SK-N-SH treated with all-trans-retinoic acid at 6 μM for 48 hours (cell line): ENCODE measurements at regions not wholly inside any gene's neighbourhood (a gene's known extent, or its start where the extent isn't known, plus 50 kb on each side); places are given as distances from the start of the nearest gene placed in this dataset.

Experiments used
- ATAC-seq: fragments of 200-7000 bp; cut with Tn5 transposase; 3 replicates; pipeline ENCODE4 v1.9.1; 2020; ENCODE audit warnings: mild to moderate bottlenecking, moderate library complexity
- ARNTL ChIP-seq: fragments of 450-650 bp; formaldehyde crosslinking; IDR thresholded peaks from 2 replicates; pipeline ENCODE4 v1.5.0; 2020; ENCODE audit warnings: low read depth, mild to moderate bottlenecking, moderate library complexity, borderline replicate concordance
- BACH2 ChIP-seq: fragments of 250-450 bp; sonication (Bioruptor Pico); IDR thresholded peaks from 2 replicates; pipeline ENCODE4 v1.9.0; 2021; ENCODE audit warnings: mild to moderate bottlenecking, borderline replicate concordance
- CSDC2 ChIP-seq: fragments of 250-450 bp; sonication (Bioruptor Pico); IDR thresholded peaks from 2 replicates; pipeline ENCODE4 v1.5.0; 2020; ENCODE audit warnings: mild to moderate bottlenecking, moderate library complexity
- CSRNP3 ChIP-seq: fragments of 250-450 bp; sonication (Bioruptor Pico); IDR thresholded peaks from 2 replicates; pipeline ENCODE4 v1.5.1; 2021; ENCODE audit warnings: mild to moderate bottlenecking, moderate library complexity
- ESRRG ChIP-seq: fragments of 250-450 bp; sonication (Bioruptor Pico); IDR thresholded peaks from 2 replicates; pipeline ENCODE4 v1.6.1; 2021; ENCODE audit warnings: mild to moderate bottlenecking
- GLIS3 ChIP-seq: fragments of 250-450 bp; sonication (Bioruptor Pico); IDR thresholded peaks from 2 replicates; pipeline ENCODE4 v1.5.0; 2020; ENCODE audit warnings: mild to moderate bottlenecking, moderate library complexity
- ISL1 ChIP-seq: fragments of 250-450 bp; sonication (Bioruptor Pico); IDR thresholded peaks from 2 replicates; pipeline ENCODE4 v2.1.2; 2022; ENCODE audit warnings: mild to moderate bottlenecking, moderate library complexity
- OSR1 ChIP-seq: fragments of 250-450 bp; sonication (Bioruptor Pico); IDR thresholded peaks from 2 replicates; pipeline ENCODE4 v1.8.0; 2022; ENCODE audit warnings: moderate library complexity, mild to moderate bottlenecking, inconsistent platforms
- PPARA ChIP-seq: fragments of 250-450 bp; sonication (Bioruptor Pico); IDR thresholded peaks from 2 replicates; pipeline ENCODE4 v1.5.0; 2020; ENCODE audit warnings: mild to moderate bottlenecking, borderline replicate concordance
- RARB ChIP-seq: fragments of 250-450 bp; sonication (Bioruptor Pico); IDR thresholded peaks from 2 replicates; pipeline ENCODE4 v1.8.0; 2021; ENCODE audit warnings: mild to moderate bottlenecking, moderate library complexity
- SNAI2 ChIP-seq: fragments of 250-450 bp; sonication (Bioruptor Pico); IDR thresholded peaks from 2 replicates; pipeline ENCODE4 v1.5.0; 2020; ENCODE audit warnings: mild to moderate bottlenecking, moderate library complexity
- TCF4 ChIP-seq: fragments of 250-450 bp; sonication (Bioruptor Pico); IDR thresholded peaks from 2 replicates; pipeline ENCODE4 v1.8.0; 2021; ENCODE audit warnings: mild to moderate bottlenecking, moderate library complexity, borderline replicate concordance
- TOX ChIP-seq: fragments of 250-450 bp; sonication (Bioruptor Pico); IDR thresholded peaks from 2 replicates; pipeline ENCODE4 v1.8.0; 2021; ENCODE audit warnings: mild to moderate bottlenecking, moderate library complexity, borderline replicate concordance
- TSHZ2 ChIP-seq: fragments of 250-450 bp; sonication (Bioruptor Pico); IDR thresholded peaks from 2 replicates; pipeline ENCODE4 v1.5.0; 2020; ENCODE audit warnings: mild to moderate bottlenecking, moderate library complexity
- ZC3H10 ChIP-seq: fragments of 250-450 bp; sonication (Bioruptor Pico); IDR thresholded peaks from 2 replicates; pipeline ENCODE4 v1.5.1; 2021; ENCODE audit warnings: mild to moderate bottlenecking, moderate library complexity
- ZFP3 ChIP-seq: fragments of 250-450 bp; sonication (Bioruptor Pico); IDR thresholded peaks from 2 replicates; pipeline ENCODE4 v1.5.0; 2020; ENCODE audit warnings: mild to moderate bottlenecking, moderate library complexity
- ZFP30 ChIP-seq: fragments of 450-650 bp; formaldehyde crosslinking; IDR thresholded peaks from 2 replicates; pipeline ENCODE4 v1.5.0; 2022; ENCODE audit warnings: mild to moderate bottlenecking, moderate library complexity
- ZNF565 ChIP-seq: fragments of 450-650 bp; formaldehyde crosslinking; conservative IDR thresholded peaks from 2 replicates; pipeline ENCODE4 v1.5.0; 2020; ENCODE audit warnings: low read depth, mild to moderate bottlenecking, moderate library complexity
- ZNF70 ChIP-seq: fragments of 450-650 bp; formaldehyde crosslinking; IDR thresholded peaks from 2 replicates; pipeline ENCODE4 v1.5.0; 2020; ENCODE audit warnings: mild to moderate bottlenecking, moderate library complexity
- ZNF8 ChIP-seq: fragments of 450-650 bp; formaldehyde crosslinking; IDR thresholded peaks from 2 replicates; pipeline ENCODE4 v1.5.0; 2020; ENCODE audit warnings: mild to moderate bottlenecking, moderate library complexity
- TF ChIP-seq, protein P1 (sequence below): fragments of 250-450 bp; sonication (Bioruptor Pico); IDR thresholded peaks from 2 replicates; pipeline ENCODE4 v1.8.0; 2021; ENCODE audit warnings: low read depth, mild to moderate bottlenecking, moderate library complexity, borderline replicate concordance
- TF ChIP-seq, protein P2 (sequence below): fragments of 250-450 bp; sonication (Bioruptor Pico); IDR thresholded peaks from 2 replicates; pipeline ENCODE4 v1.8.0; 2020; ENCODE audit warnings: mild to moderate bottlenecking, moderate library complexity, borderline replicate concordance

DNA sequence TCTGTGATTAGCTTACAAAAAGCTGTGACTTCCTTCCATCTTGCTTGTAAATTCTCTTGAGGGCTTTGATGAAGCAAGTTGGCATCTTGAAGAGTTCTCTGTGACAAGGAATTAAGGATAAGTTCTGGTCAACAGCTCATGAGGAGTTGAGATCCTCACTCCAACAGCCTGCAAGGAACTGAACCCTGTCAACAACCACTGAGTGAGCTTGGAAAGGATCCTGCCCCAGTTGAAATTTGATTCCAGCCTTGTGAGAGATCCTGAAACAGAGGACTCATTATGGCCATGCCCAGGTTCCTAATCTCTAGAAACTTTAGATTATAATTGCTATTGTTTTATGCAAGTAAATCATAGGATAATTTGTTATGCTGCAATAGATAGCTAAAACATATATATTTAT is 133.7 kb downstream of the PTCHD4 start (continued):
- TF ChIP-seq TOX (CRISPR knock-in tag): no peak

DNA sequence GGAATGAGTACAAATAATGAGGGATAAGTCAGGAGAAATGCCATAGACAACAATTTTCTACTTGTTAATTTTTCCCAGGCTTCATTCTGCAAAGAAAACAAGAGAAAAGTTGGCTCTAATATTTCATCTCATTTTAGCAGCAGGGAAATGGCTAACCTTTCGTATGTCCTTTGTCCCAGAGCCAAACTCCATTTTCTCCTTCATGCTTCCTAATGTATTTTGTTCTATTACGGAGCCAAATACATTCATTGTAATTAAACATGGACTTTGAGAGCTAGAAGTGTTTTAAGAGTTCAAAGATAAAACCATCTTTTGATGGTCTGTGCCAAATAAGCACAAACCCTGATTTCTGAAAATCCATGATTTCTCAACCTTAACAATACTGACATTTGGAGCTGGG is 136.9 kb downstream of the PTCHD4 start:
- no peak for TF ChIP-seq ISL1 (CRISPR knock-in tag)
- TF ChIP-seq, protein P1, sequence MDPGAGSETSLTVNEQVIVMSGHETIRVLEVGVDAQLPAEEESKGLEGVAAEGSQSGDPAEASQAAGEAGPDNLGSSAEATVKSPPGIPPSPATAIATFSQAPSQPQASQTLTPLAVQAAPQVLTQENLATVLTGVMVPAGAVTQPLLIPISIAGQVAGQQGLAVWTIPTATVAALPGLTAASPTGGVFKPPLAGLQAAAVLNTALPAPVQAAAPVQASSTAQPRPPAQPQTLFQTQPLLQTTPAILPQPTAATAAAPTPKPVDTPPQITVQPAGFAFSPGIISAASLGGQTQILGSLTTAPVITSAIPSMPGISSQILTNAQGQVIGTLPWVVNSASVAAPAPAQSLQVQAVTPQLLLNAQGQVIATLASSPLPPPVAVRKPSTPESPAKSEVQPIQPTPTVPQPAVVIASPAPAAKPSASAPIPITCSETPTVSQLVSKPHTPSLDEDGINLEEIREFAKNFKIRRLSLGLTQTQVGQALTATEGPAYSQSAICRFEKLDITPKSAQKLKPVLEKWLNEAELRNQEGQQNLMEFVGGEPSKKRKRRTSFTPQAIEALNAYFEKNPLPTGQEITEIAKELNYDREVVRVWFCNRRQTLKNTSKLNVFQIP (CRISPR knock-in tag): no peak
- no peak for TF ChIP-seq TCF4 (CRISPR knock-in tag)
- TF ChIP-seq ZNF8 (CRISPR knock-in tag): no peak
- TF ChIP-seq ZFP3 (CRISPR knock-in tag): no peak
- TF ChIP-seq ZFP30: no peak
- TF ChIP-seq ESRRG (CRISPR knock-in tag): no peak
- TF ChIP-seq ZNF565 (CRISPR knock-in tag): no peak
- TF ChIP-seq CSRNP3 (CRISPR knock-in tag): no peak
- TF ChIP-seq TSHZ2 (CRISPR knock-in tag): no peak
- no peak for TF ChIP-seq ARNTL
- no peak for TF ChIP-seq GLIS3
- TF ChIP-seq, protein P2, sequence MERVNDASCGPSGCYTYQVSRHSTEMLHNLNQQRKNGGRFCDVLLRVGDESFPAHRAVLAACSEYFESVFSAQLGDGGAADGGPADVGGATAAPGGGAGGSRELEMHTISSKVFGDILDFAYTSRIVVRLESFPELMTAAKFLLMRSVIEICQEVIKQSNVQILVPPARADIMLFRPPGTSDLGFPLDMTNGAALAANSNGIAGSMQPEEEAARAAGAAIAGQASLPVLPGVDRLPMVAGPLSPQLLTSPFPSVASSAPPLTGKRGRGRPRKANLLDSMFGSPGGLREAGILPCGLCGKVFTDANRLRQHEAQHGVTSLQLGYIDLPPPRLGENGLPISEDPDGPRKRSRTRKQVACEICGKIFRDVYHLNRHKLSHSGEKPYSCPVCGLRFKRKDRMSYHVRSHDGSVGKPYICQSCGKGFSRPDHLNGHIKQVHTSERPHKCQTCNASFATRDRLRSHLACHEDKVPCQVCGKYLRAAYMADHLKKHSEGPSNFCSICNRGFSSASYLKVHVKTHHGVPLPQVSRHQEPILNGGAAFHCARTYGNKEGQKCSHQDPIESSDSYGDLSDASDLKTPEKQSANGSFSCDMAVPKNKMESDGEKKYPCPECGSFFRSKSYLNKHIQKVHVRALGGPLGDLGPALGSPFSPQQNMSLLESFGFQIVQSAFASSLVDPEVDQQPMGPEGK (CRISPR knock-in tag): no peak
- TF ChIP-seq OSR1 (CRISPR knock-in tag): no peak
- no peak for TF ChIP-seq CSDC2 (CRISPR knock-in tag)
- TF ChIP-seq TOX (CRISPR knock-in tag): no peak
- TF ChIP-seq SNAI2 (CRISPR knock-in tag): no peak
- no peak for TF ChIP-seq ZC3H10 (CRISPR knock-in tag)
- no peak for TF ChIP-seq RARB (CRISPR knock-in tag)
- TF ChIP-seq, all 23 proteins: peak for 0

GRCh38 chr6:47970826-47971225 is 140.2 kb downstream of the PTCHD4 start:
- ATAC-seq: no peak

More for the DNA sequence above, 136.9 kb downstream of the PTCHD4 start:
- ATAC-seq: no peak

More at GRCh38 chr6:47970826-47971225, 140.2 kb downstream of the PTCHD4 start:
- TF ChIP-seq SNAI2 (CRISPR knock-in tag) (no peak), BACH2 (no peak), ZFP3 (CRISPR knock-in tag) (no peak), RARB (CRISPR knock-in tag) (no peak), ISL1 (CRISPR knock-in tag) (no peak), ZNF565 (CRISPR knock-in tag) (no peak), ZNF70 (CRISPR knock-in tag) (no peak), PPARA (no peak), ZC3H10 (CRISPR knock-in tag) (no peak), ZFP30 (no peak), ARNTL (no peak), TOX (CRISPR knock-in tag) (no peak), ESRRG (CRISPR knock-in tag) (no peak), GLIS3 (no peak), ZNF8 (CRISPR knock-in tag) (no peak), CSRNP3 (CRISPR knock-in tag) (no peak)
- TF ChIP-seq, protein P2 (CRISPR knock-in tag): no peak
- TF ChIP-seq, protein P1 (CRISPR knock-in tag): no peak
